Heart right ventricle (tissue), 16 donors: ENCODE measurements at regions not wholly inside any gene's neighbourhood (a gene's known extent, or its start where the extent isn't known, plus 50 kb on each side); places are given as distances from the start of the nearest gene placed in this dataset.

Experiments
- ATAC-seq, 8 donors: fragments of 200-7000 bp; cut with Tn5 transposase; one replicate each; pipeline ENCODE4 v1.9.1; 2020; ENCODE audit warnings: mild to moderate bottlenecking in 8 of 8, moderate library complexity in 8 of 8, moderate number of reproducible peaks in 1 of 8
- DNase-seq, 2 donors: peaks; one replicate each; pipeline ENCODE4 v3.0.0-alpha.2; 2020
- H3K27ac ChIP-seq, 10 donors: fragments of 200-600 bp; sonication (generic) in 2 of 10; one replicate each; pipeline versions ENCODE4 v1.5.0 to v1.8.0; 2020 to 2022; ENCODE audit warnings: mild to moderate bottlenecking in 3 of 10
- H3K27me3 ChIP-seq, 7 donors: fragments of 200-600 bp; one replicate each; pipeline ENCODE4 v1.8.0; 2021 to 2022; ENCODE audit warnings: mild to moderate bottlenecking in 2 of 7
- H3K36me3 ChIP-seq, 9 donors: fragments of 200-600 bp; sonication (generic) in 1 of 9; one replicate each; pipeline versions ENCODE4 v1.5.0 to v1.8.0; 2020 to 2022; ENCODE audit warnings: mild to moderate bottlenecking in 2 of 9
- H3K4me1 ChIP-seq, 9 donors: fragments of 200-600 bp; sonication (generic) in 1 of 9; one replicate each; pipeline versions ENCODE4 v1.5.0 to v1.8.0; 2020 to 2022; ENCODE audit warnings: mild to moderate bottlenecking in 4 of 9
- H3K4me3 ChIP-seq, 10 donors: fragments of 200-600 bp; sonication (generic) in 2 of 10; one replicate each; pipeline versions ENCODE4 v1.5.0 to v1.8.0; 2020 to 2022; ENCODE audit warnings: mild to moderate bottlenecking in 7 of 10, moderate library complexity in 2 of 10
- H3K9me3 ChIP-seq, 11 donors: fragments of 200-600 bp in 10 of 11; sonication (generic) in 2 of 11; one replicate each; pipeline versions ENCODE4 v1.5.0 to v1.8.0; 2013 to 2022; ENCODE audit warnings: mild to moderate bottlenecking in 2 of 11, control low read depth in 1 of 11, moderate library complexity in 1 of 11
- CTCF ChIP-seq, 9 donors: fragments of 200-600 bp; sonication (generic) in 2 of 9; IDR thresholded peaks; one replicate each; pipeline versions ENCODE4 v1.5.0 to v1.8.0; 2021 to 2022; ENCODE audit warnings: antibody characterized with exemption in 9 of 9, mild to moderate bottlenecking in 5 of 9, moderate library complexity in 1 of 9
- WGBS, 2 donors: extraction: QIAGEN DNeasy Blood & Tissue Kit; methylation state at CpG; one replicate each; pipeline ENCODE4 v1.1.7; 2013; ENCODE audit warnings: inconsistent platforms in 1 of 2; 5-methylcytosine and 5-hydroxymethylcytosine counted together
- intact Hi-C, 10 donors: fragments of 100-400 bp; cut with DNase I; formaldehyde crosslinking; loops; one replicate each; pipeline versions ENCODE4 v1.11.1 to v1.14.2; 2022
- donor health status: Arrhythmogenic right ventricular cardiomyopathy.
- donor health status: ischemic (EF 13 %, LVEDD 7.1; RV severe dilation, severe dysfunction).
- donor health status: healthy with polysubstance abuse.
- donor health status: DM: no; HTN: yes; CAD: no.
- donor health status: DM: no; HTN: no; CAD: no.
- donor health status: ischemic (EF 25% LVEDD 6.9; RV normal size, moderate dysfunction).
- donor health status: ischemic (EF 25% LVEDD 5.7; RV mildly dilated, moderate dysfunction).
- donor health status: healthy.
- donor health status: DM: yes; HTN: yes; CAD: no.
- donor health status: Ischemic cardiomyopathy.
- donor health status: ischemic (EF 35%, LVEDD 5.7; RV mildly dilated, moderate dysfunction).
- donor health status: nonischemic (EF 11% LVEDD 7.7; RV severe dilation, severe dysfunction).
- donor health status: DM: yes; HTN: yes; CAD: no.
- donor health status: PGD.
- donor health status: ischemic (EF 29% LVEDD 5.4; RV normal size, mild dysfunction).
- donor health status: nonischemic (EF 23%, LVEDD 6.1; RV moderate dilation, normal function).

DNA sequence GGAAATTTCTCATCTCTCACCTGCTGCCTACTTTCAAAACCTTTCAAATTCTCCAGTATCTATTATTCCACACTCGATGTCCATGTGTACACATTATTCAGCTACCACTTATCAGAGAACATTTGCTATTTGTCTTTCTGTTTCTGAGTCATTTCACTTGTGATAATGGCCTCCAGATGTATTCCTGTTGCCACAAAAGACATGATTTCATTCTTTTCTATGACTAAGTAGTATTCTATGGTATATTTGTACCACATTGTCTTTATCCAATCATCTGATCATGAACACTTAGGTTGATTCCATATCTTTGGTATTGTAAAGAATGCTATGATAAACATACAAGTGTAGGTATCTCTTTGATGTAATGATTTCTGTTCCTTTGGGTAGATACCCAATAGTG, 310.1 kb upstream of the SPOCK3 start:
- no peak for DNase-seq
- TF ChIP-seq CTCF (IDR thresholded peaks at IDR 0.05) = no peak
- no peaks in the 10 kb centered on the region for H3K27me3 ChIP-seq
- no peak for ATAC-seq
- intact Hi-C loops = no loop called here
- H3K27ac ChIP-seq = no peak overlapping the region
- peaks cover 0 to 43% (median 5%) of the 10 kb centered on the region in 11 donors for H3K9me3 ChIP-seq
- no peaks in the 10 kb centered on the region for H3K36me3 ChIP-seq
- no peaks in the 10 kb centered on the region for H3K4me1 ChIP-seq
- no peak overlapping the region for H3K4me3 ChIP-seq
- WGBS, 2 donors = 70 to 71% methylated on average over 1 of the region's 1 CpG

DNA sequence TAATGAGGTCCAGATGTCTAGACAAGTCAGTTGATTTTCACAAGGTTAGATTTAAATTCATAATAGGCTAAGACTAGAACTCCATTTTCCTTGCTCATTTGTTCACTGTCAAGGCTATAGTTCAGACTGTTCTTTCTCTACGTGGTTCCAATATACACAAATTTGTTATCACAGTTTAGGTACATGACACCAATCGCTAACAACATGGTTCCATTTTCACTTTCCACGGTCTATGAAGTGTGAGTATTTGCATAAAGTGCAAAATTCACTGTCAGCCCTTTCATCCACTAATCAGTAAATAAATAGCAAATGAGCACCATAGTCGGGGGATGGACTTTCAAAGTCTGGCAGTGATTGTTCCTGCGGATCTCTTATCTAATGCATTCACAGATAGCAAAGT, 315.7 kb upstream of the SPOCK3 start:
- Histone ChIP-seq H3K9me3 (peaks cover 0 to 19% (median 5%) of the 10 kb centered on the region in 11 donors), H3K4me1 (no peaks in the 10 kb centered on the region), H3K36me3 (no peaks in the 10 kb centered on the region), H3K27ac (no peak overlapping the region), H3K4me3 (no peak overlapping the region), H3K27me3 (no peaks in the 10 kb centered on the region)
- 20 to 28% methylated on average over 5 of the region's 5 CpGs for WGBS, 2 donors
- intact Hi-C loops = no loop called here
- TF ChIP-seq CTCF (IDR thresholded peaks at IDR 0.05) = no peak
- no peak for ATAC-seq
- DNase-seq = no peak

DNA sequence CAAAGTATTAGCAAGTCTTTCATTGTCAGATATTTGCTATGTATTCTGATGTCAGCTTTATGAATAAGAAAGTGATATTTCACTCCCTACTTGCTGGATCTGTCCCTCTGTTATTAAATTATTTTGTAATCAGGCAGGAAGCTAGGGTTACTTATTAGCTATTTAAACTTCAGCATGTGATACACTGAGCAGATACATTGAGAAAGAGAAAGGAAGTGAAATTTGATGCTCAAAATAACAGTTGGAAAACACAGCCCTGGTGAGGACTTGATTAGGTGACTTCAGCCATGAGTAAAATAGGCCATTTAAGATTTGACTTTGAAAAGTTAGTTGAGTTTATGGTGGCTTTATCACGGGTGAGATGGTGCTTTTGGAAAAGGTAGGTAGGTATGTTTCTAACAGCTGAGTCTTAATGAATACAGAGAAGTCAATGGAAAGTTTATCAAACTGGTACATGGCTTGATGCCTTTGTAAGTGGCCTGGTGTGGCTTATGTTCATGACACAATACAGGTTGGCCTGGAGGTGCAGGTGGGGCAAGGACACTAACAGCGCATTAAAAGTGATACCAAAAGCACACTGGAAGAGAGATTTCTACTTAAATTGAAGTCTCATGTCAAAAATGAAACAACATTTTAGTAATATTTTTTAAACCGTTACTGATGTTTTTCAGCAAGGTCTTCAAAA, 321.2 kb upstream of the SPOCK3 start:
- H3K36me3 ChIP-seq = no peaks in the 10 kb centered on the region
- no peak overlapping the region for H3K27ac ChIP-seq
- ATAC-seq (no peak), DNase-seq (no peak)
- peaks cover 0 to 16% (median 4%) of the 10 kb centered on the region in 11 donors for H3K9me3 ChIP-seq
- no peak overlapping the region for H3K4me3 ChIP-seq
- TF ChIP-seq CTCF (IDR thresholded peaks at IDR 0.05) = no peak
- intact Hi-C loops = no loop called here
- 79 to 81% methylated on average over 3 of the region's 3 CpGs for WGBS, 2 donors
- H3K4me1 ChIP-seq = no peaks in the 10 kb centered on the region
- no peaks in the 10 kb centered on the region for H3K27me3 ChIP-seq

GRCh38 chr4:167578906-167579305, 344.6 kb upstream of the SPOCK3 start:
- no peaks in the 10 kb centered on the region for H3K27me3 ChIP-seq
- no peak for DNase-seq
- H3K4me1 ChIP-seq = no peaks in the 10 kb centered on the region
- intact Hi-C loops = no loop called here
- H3K27ac ChIP-seq = no peak overlapping the region
- no peak for ATAC-seq
- no peaks in the 10 kb centered on the region for H3K36me3 ChIP-seq
- WGBS, 2 donors = 12 to 19% methylated on average over 2 of the region's 2 CpGs
- peaks cover 0 to 73% (median 4%) of the 10 kb centered on the region in 11 donors for H3K9me3 ChIP-seq
- TF ChIP-seq CTCF (IDR thresholded peaks at IDR 0.05) = no peak
- no peak overlapping the region for H3K4me3 ChIP-seq
